SK-N-MC (cell line): ENCODE measurements at regions not wholly inside any gene's neighbourhood (a gene's known extent, or its start where the extent isn't known, plus 50 kb on each side); places are given as distances from the start of the nearest gene placed in this dataset.

Experiments
- EZH2 ChIP-seq: fragments of 200-600 bp; sonication (generic); IDR thresholded peaks from one replicate; pipeline ENCODE4 v1.6.1; 2017; ENCODE audit warnings: antibody characterized with exemption
- FOXP2 ChIP-seq: optimal IDR thresholded peaks from 2 replicates; pipeline ENCODE3; 2011; ENCODE audit warnings: mild to moderate bottlenecking, moderate library complexity; ENCODE audit not compliant: insufficient read depth; ENCODE audit errors: extremely low read length, control extremely low read depth
- POLR2AphosphoS5 ChIP-seq: IDR thresholded peaks from 2 replicates; pipeline ENCODE4 v1.6.1; 2012; ENCODE audit warnings: mild to moderate bottlenecking, low read depth, low read length, borderline replicate concordance

GRCh38 chr5:52190737-52191136 is 597.0 kb upstream of the ITGA1 start:
- TF ChIP-seq POLR2AphosphoS5 = no peak
- TF ChIP-seq EZH2 = no peak
- no peak for TF ChIP-seq FOXP2
